HG03175 (cell line): ENCODE measurements at regions not wholly inside any gene's neighbourhood (a gene's known extent, or its start where the extent isn't known, plus 50 kb on each side); places are given as distances from the start of the nearest gene placed in this dataset.
A peak's percentile ranks its signal among the peaks of the same experiment; 100 is the strongest.

Source experiments
- ATAC-seq: cut with Tn5 transposase; IDR thresholded peaks from one replicate; pipeline ENCODE4 v1.9.1; 2021; ENCODE audit warnings: mild to moderate bottlenecking, moderate library complexity; ENCODE audit not compliant: unreplicated experiment

DNA sequence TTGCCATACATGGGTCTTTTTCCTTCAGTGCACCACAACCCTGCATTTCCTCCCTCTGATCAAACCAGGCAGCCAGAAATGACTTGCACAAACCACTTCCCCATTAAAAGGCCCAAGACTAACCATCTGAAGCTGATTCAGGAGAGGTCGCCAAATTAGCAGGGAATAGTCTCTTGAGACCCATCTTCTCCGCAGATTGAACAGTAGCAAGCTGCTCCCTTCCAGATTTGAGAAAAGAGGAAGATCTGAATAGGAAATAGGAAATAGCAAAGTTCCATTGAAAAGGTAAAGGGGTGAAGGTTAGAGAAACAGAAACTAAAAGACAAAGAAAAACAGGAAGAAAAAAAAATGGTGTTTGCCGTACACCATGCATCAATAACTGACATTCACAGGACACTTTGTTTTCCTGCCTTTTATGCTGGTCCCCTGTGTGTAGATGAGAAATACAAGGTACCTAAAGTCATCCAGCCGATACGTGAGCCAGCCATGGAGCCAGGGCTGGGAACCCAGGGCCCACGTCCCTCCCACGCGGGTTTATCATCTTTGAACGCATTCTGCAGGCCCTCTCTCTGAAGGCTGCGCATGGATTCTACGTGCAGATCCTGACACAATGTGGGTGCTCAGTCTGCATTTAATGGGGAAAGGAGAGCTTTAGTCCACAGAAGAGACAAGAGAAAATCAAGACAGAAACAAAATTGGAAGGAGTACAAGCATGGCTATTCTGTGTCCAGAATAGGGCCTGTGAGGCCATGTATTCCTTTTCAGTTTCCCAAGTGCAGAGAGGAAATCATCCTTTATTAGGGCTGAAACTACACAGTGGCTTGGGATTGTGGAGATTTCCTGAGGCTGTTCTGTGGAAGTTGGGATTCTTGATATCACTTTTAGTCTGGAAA lies 268.4 kb upstream of the NPVF start:
- peak; percentile 75 for ATAC-seq

DNA sequence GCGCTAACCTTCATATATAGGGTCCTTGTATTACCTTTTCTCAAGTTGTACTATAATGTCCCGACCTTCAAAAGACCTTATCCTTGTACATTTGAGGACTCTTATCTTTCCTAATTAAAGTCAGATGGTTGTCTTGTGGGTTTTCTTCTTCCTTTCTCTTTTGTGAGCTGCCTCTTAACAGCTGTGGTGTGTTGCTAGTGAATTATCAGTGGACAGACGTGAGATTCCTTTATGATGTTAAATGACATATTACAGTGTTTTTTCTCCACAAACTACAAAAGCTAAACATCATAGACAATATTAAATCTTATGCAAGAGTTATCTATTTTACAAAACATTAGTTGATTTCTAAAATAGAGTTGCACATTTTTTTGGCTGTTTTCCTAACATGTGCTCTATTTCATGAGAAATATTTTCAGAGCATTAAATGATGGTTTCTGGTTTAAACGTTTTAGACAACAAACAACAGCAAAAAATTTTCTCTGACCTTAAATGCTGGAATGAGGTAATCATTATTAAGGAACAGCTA lies 272.2 kb upstream of the NPVF start:
- ATAC-seq, result no peak

DNA sequence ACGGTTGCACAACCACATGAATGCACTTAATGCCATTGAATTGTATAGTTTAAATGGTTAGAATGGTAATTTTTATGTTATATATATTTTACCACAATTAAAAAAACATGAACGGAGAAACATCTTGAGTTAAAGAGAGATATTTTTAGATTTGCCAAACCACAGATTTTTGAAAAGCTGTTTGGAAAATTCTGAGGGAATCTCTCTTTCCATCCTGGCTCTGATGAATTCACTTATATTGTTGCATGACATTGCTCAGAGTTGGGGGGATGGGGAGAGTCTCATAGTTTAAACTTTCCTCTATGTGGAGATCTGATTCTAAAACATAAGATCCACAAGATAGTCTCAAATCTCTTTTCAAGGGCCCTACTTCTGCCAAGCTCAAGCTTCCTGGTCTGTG lies 275.0 kb upstream of the NPVF start:
- ATAC-seq, result no peak

GRCh38 chr7:25512061-25512687 lies 283.9 kb upstream of the NPVF start:
- ATAC-seq, result no peak

DNA sequence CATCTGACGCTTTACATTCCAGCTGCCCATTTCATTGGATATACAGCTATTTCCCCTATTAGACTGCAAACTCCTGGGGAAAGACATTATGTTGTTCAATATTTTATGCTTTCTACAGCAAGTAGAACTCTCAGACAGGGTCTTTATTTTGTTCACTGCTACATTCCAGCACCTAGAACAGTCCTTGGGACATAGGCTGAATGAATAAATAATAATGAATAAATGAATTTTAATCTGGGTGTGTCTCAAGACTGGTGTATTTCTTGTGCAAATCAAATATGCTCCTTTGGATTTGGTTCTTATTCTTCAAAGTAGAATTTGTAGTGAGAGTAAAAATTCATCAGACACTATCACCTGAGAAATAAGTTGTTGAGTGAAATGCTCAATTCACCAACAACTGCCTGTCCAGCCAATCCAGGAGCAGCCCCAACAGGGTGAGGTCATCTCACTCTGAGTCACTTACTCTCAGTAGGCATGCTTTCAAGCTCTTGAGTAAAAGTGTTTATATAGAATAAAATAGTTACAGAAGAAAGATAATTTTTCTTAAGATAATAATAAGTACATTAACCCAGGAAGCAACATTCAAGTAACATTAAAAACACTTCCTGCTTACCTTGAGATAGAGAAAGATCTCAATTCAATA lies 287.5 kb upstream of the NPVF start:
- no peak for ATAC-seq

DNA sequence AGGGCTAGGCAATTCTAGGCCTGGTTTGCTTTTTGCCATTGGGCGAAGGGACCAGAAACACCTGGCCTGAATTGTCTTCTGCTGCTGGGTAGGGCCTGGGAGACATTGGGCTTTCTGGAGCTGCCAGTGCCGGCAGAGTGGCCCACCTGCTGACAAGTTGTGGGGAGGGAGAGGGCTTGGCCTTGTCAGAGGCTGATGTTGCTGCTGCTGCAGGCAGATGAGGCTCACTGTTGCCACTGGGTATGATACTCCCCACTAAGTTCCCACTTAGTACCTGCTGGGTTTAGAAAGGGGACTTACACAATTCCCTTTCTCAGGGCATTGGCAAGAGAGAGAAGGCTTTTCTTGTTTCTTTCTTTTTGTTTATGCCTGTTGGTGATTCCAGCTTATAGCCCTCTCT lies 289.6 kb upstream of the NPVF start:
- ATAC-seq, result no peak

GRCh38 chr7:25520017-25520416 lies 291.7 kb upstream of the NPVF start:
- ATAC-seq, result no peak

GRCh38 chr7:25520516-25520915 lies 292.2 kb upstream of the NPVF start:
- no peak for ATAC-seq

DNA sequence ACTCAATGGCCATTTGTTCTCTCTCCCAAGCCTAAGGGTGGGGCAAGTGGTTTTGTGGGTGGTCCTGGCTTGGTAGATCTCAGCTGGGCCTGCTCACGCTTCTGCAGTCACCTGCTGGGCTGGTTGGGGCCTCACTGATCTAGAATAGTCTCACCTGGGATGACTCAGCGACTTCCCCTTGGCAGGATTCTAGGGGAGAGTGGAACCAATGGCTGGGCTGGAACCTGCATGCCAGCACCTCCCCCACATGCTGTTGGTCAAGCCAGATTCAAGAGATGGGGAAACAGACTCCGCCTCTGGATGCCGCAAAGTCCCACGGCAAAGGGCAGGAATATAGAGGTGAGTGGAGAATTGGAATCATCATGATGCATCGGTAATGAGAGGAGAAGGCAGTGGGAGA lies 292.9 kb upstream of the NPVF start:
- no peak for ATAC-seq

- no peak for ATAC-seq
These were observed 294.4 kb upstream of the NPVF start for GRCh38 chr7:25522727-25523126.

DNA sequence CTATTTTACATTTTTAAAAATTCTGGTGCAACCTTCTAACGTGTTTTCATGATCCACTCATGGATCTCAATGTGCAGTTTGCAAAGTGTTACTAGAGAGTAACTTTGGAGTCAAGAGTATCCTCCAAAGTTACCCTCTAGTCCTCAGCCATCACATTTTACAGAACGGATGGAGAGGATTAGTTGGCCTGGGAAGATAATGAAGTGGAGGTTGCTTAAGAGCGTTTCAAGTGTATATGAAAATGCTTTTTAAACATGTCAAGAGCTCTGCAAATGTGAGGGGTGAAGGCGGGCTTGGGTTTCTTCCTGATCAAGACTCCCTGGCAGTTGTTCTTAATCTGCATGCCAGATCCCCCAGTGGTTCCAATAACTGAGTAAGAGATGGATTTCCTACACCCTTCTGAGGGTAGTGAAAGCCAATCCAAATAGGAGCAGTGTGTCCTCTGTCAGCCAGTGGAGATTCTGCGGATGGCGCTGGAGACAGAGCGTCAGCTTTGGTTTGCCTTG lies 299.4 kb upstream of the NPVF start:
- ATAC-seq, result no peak

DNA sequence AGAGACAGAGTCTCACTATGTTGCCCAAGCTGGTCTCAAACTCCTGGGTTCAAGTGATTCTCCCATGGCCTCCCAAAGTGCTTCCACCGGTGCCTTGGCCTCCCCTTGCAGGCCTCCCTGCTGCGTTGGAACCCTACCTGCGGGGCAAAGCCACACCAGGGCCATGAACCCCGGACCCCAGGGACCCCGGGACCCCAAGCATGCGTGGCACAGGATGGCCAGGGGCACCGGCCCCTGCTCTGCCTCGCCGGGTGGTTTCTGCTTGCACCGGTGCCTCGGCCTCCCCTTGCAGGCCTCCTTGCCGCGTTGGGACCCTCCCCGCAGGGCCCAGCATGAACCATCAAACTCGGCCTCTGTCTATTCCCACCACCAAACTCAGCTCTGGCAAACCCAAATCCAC lies 301.0 kb upstream of the NPVF start:
- ATAC-seq, result no peak

GRCh38 chr7:25536851-25537250 lies 308.6 kb upstream of the NPVF start:
- no peak for ATAC-seq

DNA sequence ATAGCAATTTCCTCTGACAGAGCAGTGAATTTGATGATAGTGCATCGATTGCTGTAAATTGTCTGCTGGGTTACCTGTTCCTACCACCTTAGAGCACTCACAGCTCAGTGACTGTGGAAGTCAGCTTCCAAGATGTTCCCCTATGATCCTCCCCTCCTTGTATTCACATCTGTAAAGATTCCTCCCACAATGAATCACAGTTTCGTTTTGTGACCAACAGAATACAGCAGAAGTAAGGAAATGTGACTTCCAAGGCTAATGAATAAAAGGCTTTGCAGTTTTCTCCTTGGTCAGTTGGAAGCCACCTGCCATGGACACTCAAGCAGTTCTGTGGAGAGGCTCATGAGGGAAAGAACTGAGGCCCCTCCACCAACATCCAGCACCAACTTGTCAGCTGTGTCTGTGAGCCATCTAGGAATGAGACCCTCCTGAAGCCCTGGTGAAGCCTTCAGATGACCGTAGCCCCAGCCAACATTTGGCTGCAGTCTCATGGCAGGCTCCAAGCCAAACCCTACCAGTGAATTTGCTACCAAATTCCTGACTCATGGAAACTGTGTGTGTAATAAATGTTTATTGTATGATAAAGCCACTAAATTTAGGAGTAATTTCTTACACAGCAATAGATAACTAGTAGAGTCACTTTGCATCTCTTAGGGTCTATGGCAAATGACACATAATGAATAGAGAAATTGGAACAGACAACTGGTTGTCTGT lies 309.5 kb upstream of the NPVF start:
- no peak for ATAC-seq

DNA sequence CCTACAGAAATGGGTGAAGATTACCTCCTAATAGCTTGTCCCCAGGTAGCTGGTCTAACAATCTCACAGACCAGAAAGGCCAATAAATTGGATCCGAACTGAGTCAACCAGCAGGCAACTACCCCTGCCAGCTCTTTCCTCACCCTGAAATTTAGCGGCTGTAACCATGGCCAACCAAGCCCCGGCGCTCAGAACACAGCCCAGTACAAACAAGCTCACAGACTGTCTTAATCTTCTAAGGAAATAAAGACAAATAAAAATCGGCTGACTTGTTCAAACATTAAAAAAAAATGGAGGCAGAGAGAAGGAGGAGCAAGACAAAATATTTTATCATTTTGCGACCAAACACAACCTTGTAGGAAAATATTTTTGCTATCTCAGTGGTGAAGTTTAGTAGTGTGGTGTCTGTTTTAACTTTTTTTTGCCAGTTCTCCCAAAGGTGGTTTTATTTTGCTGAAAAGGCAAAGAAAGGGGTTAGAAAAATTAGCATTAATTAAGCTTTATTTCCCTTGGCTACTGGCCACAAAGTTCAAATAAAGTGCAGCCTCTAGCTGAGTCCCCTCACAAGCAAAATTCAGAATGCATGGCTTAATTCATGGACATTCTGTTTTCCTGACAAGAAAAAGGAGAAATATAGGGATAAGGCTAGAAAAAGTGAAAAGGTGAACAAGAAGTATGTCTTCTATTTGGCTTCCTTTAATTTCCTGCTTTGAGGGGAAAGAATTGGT lies 313.0 kb upstream of the NPVF start:
- no peak for ATAC-seq

DNA sequence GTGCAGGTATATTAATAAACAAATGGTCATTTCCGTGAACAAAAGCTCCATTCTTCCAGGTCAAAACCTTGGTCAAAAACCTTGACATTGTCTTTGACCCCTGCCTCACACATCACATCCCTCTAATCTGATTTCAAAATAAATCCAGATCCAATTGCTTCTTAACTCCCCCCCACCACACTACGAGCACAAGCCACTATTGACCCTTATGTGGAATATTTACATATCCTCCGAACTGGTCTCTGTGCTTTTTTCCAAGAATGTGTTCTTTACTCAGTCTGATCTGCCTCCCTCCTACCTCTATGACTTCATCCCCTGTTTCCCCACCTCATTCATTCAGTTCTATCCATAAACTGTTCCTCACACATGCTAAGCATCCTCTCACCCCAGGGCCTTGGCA lies 313.6 kb upstream of the NPVF start:
- no peak for ATAC-seq

- ATAC-seq, result no peak
These were observed 314.9 kb upstream of the NPVF start for GRCh38 chr7:25543210-25543609.

- no peak for ATAC-seq
These were observed 315.5 kb upstream of the NPVF start for GRCh38 chr7:25543798-25544197.

DNA sequence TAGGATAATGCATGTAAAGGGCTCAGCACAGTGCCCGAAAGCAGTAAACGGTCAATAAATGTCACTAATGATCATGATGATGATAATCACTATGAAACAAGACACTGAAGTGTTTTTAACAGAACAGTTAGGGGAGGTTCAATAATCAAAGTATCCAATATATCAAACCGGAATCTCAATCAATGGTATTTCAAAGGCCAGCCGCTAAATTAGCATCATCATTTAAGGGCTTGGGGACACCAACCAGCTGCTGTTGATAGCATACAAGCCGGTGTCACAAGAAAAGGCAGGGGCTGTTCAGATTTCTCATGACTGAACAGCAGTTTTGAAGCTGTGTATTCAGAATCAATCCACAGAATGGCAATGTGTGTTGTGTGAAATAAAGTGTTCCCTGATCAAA lies 316.0 kb upstream of the NPVF start:
- ATAC-seq, result no peak
